GM21447 (cell line): ENCODE measurements at regions not wholly inside any gene's neighbourhood (a gene's known extent, or its start where the extent isn't known, plus 50 kb on each side); places are given as distances from the start of the nearest gene placed in this dataset.

Experiments used
- ATAC-seq: cut with Tn5 transposase; IDR thresholded peaks from one replicate; pipeline ENCODE4 v1.9.1; 2021; ENCODE audit not compliant: unreplicated experiment

DNA sequence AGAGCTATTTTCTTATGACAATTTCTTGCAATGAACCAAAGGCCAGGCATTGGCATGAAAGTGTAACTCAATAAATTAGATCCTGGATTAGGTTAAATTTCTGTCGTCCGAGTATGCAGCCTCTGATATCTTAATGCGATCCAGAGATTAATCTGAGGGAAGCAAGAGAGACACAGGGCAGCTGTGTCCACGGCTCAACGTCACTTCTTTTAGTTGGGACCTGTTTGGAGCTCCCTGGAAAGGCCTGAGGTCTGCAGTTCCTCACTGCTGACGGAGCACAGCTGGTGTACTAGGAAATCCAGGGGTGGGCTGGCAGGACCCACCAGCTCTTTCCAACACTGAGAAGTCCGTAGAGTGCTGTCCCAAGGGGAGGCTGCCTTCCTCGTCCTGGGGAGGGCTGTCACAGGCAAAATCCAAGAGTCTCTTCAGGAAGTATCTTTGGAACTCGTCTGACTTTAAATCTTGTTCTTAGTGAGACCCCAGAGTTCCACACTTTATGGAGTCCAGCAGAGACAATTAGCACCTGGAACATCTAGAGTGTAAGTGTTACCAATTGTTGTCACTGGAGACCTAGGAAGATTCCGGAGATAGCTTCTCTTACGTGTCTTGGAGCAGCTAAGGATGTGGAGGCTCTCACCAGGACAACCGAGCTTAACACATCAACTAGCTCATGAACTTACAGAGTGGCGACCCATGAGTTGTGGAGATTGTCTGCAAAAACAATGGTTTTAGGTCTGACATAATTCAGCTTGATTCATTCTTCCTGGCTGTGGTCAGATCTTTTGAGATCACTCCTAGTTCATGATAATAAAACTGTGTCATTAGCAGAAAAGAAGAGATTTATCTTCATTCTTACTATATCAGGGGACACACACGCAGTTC lies 173.7 kb downstream of the ACKR3 start:
- ATAC-seq = no peak

DNA sequence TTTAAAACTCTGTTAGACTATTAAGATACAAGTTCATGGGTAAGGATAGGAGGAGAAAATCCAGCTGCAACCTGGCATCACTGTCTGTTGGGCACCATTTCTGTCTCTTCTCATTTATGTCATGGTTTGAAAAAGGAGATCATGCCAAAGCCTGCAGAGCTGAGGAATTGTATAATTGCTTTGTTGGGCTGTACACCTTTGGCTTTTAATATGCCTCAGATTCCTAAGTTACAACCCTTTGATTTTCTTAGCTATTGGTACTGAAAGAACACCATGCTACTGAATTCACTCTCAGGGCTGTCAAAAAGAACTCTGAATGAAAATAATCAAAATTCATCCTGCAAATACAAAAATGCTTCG lies 174.3 kb downstream of the ACKR3 start:
- ATAC-seq = no peak

DNA sequence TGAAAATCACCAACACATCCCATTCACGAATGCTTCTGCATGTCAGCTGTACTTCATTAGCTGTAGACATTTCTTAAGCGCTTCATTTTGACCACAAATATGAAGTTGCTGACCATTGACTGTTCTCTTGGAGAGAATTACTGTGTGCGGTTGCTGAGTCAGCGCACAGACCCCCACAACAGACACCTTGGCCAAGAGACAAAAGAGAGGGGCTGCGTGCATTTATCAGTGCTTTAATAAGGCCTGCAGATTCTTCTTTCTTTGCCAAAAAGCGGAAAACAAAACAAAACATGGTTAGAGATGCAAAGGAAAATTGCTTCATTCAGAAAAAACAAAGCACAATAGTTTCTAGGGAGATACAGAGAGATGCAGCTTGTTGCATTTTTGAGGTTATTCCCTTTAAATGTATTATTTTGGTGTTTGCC lies 174.7 kb downstream of the ACKR3 start:
- no peak for ATAC-seq

DNA sequence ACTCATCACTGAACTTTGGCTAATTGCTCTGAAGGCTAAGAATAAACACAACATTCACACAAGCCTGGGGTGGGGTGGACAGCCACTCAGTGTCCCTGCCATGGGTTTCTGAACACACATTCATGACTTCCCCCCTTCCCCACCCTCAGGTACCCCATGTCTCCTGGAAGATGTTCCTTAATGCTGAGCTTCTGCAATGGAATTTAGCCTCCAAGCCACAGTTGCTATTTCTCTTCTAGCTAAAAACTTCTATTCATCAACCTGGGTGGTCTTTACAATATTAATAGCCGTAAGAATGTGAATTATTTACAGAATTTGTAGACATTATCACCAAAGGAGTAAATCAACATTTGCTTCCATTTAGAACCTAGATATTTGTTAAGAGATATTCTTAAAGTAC lies 175.1 kb downstream of the ACKR3 start:
- ATAC-seq = no peak

DNA sequence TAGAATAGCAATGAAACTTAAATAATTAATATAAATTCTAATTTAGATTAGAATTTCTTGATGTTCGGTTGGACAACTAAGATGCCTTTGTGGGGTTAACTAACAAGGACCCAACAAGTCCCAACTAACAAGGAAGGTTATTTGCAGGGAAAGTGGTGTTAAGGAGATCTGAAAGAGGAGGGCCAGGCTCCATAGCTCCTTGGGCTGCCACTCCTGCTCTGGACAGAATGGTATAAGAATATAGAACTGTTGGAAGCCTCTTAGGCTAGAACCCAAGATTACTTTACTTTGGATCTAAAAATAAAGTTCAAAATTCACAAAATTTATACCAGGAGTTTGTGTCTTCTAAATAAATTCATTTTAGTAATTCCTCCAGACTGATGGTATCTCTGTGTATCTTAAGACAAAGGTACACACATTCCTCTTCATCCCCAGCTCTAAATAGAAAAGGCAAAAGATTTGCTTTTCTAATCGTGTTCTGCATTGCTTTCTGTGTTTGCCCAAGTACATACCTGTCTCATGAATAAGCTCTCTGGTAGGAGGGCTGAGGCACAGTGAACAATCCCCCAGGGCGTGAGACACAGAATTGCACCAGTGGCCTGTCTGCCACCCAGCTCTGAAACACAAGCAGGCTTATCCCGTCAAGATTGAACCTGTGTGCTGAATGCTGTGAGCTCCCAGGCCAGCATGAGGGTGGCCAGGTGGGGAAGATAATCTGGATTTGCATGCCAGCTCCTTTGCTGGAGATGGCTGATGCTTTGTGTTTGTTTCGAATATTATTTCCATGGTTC lies 176.0 kb downstream of the ACKR3 start:
- ATAC-seq = no peak

DNA sequence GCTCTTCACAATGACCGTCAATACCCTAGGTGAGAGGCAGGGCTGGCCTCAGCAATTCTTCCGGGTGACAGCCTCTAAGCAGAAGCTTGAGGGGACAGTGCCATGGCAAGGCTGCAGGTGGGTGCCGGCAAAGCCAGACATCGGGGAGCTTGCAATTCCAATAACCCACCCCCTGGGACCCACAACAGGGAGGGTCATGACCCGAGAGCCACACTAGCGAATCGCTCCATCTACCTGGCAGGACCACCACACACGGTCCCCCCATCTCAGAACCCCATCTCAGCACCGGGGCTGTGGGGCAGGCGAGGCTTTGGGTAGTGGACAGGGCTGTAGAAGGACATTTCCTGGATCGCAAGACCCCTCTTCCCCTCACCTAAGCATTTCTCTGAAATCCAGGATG lies 177.2 kb downstream of the ACKR3 start:
- ATAC-seq = no peak

DNA sequence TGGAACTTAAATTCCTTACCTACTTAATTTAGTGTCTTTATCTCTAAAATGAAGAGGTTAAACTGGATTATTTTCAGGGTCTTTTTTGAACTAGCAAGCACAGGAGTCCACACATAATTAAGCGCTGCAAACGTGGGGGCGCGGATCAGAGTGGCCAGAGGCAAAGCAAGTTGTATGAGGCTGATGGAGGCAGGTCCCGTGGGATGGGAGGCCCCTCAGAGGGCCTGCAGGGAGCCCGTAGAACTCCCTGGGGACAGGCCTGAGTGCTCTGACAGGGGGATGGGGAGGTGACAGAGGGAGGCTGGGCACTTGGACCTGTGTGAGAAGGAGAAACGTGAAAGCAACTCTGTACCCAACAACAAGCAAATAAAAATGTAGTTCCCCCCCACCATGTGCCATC lies 177.8 kb downstream of the ACKR3 start:
- no peak for ATAC-seq

DNA sequence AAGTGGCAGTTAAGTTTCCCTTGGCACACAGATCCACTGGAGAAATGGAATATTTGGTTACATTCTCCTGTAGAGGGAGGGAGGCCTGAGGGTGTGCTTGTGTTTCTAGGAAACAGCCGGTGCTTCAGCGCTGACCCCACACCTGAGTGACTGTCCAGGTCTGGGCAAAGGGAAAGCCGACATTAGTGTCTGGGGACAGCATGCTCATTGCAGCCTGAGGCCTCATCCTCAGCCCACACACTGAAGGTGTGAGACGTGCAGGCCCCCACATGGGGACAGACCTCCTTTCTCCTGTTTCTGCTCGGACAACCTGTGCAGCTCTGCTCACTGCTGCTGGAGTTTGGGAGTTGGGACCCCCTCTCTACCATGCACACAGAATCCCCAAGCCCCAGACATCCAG lies 178.3 kb downstream of the ACKR3 start:
- no peak for ATAC-seq

DNA sequence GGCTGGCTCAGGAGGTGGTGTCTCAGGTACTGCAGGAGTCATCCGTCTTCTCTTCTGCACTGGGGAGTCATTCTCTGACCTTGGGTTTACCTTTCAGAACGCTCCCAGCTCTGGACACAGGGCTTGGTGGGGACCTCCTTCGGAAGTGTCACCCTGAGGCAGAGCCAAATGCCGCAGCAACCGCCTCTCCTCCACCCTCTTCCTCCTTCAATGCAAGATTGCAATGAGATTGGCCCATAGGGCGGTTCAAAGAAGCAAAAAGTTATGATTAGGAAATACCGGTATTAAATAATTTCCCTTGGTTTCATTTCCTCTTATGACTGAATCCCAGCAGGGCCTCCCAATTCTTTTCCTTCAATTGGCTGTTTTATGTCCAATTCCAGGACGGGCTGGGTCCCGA lies 178.8 kb downstream of the ACKR3 start:
- ATAC-seq = no peak

DNA sequence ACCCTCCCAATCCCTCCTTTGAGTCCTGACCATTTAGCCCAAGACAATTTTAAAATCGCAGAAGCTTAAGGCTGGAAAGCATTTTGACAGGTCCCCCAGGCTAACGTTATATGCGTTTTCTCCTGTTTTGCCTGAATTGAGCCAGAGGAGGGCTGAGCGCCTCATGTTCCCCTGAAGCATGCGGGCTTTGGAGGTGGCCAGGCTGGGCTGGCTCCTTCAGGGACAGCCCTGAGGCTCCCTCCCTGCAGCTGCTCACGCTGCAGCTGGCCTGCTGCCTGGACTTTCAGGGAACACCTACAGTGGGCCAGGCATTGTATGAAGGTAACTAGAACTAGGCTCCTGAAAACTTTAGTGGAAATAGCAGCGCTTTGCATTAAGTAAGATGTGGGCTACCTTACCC lies 179.2 kb downstream of the ACKR3 start:
- ATAC-seq = no peak

DNA sequence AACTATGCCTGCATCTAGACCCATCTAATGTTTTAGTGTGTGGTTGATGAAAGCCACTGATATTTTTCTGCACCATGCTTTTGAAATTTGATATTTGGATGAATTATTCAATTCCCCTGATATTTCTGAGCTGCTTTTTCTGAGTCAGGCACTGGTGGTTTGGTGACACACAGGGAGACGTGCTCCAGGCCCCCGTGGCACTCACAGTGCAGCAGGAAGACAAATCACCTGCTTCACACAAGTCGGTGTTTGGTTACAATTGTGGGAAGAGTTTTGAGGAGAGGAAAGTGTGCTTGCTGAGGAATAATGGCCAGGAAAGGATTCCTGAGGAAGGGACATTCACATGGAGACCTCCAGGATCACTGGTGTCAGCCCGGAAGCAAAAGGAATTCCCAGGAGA lies 179.7 kb downstream of the ACKR3 start:
- ATAC-seq = no peak

DNA sequence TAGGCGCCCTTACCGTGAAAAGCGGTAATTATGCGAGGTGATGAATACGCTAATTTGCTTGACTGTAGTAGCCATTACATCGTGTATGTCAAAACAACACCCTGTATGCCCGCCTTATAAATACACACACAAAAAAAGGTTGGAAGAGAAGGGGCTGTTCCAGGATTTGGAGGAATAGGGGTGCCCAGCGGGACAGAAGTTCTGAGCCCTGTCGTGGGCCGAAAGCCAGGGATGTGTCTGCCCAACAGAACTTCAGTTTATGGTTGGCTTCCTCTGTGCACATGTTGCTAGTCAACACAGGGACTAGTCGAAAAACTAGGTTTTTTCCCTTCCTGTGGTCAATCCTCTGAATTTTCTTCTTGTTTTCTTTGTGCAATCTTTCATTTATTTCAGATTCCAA lies 182.5 kb downstream of the ACKR3 start:
- no peak for ATAC-seq

DNA sequence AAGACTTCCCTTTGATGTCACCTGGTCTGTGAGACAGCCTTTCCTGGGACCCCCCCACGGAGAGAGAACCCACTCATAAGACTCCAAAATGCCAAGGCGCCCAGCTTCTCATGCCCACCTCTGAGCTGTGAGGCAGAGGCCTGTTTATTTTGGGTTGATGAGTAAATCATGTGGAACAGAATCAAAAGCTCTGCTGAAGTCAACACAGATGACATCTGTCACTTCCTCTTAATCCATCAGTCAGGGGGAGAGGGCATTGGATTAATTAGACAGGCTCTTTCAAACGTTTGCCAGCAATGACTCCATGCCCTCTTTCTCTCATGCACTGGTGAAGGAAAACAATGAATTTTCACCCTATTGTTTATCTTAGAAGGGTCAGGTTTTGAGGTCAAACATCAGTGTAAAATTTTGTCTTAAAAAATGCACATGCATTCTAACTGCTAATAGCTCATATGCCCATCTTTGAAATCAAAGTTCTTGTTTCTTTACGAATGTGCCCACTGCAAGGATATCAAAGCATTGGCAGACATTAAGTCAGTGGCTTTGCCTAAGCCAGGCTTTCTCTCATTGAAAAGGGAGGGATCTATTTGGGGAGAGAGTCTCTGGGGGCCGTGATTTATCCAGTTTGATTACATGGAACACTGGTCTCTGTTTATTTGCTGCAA lies 184.1 kb downstream of the ACKR3 start:
- ATAC-seq = no peak

DNA sequence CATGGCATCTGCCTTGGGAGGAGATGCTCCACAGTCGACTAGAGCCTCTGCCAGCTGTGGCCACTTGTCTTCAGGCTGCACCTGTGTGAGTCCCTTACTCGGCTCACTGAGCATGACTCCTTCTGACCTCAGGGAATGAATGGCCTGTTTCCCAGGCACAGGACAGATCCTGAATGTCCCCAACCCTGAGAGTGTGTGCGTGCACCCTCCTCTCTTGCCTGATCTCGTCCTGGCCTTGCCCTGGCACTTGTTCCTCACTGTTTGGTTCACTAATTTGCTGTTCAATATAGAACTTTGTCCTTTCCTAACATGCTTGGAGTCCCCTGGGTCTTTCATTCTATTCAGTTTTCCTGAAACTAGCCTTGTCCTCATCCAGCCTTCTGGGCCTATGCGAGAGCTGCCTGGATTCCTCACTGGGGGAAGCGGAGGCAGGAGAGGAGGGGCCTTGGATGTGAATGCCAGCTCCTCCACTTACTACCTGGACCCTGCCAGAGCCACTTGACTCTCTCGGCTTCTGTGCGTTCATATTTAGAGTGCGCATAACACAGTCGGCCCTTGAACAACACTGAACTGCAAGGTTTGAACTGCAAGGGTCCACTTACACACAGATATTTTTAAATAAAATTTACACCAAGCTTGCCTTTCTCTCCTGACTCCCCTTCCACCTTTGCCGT lies 184.8 kb downstream of the ACKR3 start:
- no peak for ATAC-seq

DNA sequence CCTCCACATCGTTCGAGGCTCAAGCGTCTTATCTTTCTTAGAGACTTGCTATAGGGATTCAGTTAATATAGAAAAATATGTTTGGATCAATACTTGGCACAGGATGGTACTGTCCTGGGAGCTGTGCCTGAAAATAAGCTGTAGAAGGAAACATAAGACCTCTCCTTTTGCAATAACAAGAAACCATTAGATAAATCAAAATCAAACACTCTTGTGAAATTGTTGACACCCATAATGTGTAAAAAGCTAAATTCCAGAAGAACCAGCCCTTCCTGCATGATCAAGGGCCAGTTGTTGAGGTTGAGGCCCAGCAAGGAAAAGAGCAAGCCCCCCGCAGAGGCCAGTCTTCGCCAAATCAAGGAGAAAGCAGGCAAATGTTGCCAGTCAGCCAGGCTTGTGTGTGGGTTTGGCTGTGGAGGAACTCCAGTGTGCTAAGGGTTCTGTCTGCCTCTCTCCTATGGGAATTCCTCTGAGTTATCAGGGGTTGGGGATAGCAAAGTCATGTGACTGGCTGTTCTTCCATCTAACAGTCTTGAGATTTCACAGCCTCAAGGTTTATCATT lies 185.7 kb downstream of the ACKR3 start:
- ATAC-seq = no peak

DNA sequence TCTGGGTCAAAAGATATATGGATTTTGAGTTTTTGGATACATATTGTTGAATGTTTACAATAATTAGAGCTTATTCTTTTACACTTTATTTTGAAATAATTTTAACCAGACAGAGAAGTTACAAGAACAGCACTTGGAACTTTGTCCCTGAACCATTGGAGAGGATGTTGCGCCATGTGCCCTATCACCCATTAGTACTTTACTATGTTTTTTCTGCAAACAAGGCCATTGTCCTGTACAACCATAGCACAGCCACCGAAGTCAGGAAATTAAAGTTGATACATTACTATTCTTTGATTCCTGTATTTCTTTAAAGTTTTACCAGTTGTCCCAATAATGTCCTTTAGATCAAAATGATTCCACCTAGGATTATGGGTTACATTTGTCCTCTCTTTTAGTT lies 188.8 kb downstream of the ACKR3 start:
- ATAC-seq = no peak

DNA sequence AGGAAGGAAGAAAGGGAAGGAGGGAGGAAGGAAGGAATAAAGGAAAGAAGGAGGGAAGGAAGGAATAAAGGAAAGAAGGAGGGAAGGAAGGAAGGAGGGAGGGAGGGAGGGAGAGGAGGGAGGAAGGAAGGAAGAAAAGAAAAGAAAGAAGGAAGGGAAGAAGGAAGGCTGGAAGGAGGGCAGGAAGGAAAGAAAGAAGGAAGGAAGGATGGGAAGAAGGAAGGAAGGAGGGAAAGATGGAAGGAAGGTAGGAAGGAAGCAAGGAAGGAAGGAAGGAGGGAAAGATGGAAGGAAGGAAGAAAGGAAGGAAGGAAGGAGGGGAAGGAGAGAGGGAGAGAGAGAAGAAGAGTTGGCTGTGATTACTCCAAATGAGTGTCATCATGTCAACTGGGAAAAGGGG lies 190.6 kb downstream of the ACKR3 start:
- ATAC-seq = no peak

DNA sequence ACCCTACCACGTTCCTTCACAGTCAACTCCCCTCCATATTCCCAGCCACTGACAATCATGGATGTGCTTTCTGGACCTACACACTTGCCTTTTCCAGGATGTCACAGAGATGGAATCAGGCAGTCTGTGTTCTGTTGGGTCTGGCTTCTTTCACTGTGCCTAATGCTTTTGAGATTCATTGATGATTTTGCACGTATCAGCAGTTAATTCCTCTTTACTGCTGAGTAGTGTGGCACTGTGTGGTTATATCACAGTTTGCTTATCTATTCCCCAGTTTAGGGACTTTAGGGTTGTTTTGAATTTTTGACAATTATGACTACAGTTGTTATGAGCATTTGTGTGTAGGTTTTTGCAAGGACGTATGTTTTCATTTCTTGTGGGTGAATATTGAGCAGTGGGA lies 191.7 kb downstream of the ACKR3 start:
- ATAC-seq = no peak

DNA sequence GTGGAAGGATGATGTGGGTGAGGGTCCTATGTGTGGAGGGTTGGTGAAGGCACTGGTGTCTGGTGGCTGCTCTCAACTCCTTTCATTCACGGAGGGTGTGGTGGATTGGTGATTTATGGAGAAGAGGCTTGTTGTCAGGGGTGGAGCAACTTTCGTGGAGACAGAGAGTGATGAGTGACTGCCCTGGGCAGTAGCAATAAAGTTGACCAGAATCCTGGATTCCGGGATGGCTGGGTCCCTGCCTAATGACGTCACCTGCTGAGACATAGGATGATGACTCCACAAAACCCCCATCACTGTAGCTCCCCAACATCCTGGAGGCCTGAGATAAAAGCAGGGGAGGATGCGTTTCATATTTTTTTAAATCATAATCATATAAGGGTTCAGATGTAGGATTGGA lies 193.0 kb downstream of the ACKR3 start:
- no peak for ATAC-seq

DNA sequence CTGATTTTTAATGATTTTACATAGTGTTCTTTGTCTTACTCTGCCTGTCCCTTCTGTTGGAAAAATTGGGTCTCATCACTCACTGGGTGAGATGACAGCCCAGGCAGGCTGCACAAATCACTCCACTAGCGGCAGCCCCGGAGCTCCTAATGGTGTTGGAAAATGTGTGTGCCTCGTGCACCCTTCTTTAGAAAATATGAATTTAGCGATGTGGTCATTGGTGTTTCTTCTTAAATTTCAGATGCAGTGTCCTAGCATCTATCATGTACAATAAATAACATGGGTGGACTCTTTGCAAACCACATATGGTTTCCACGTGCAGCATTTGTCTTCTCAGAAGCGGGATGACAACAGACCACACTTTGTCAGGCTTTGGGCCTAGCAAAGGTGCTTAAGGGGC lies 194.2 kb downstream of the ACKR3 start:
- no peak for ATAC-seq

DNA sequence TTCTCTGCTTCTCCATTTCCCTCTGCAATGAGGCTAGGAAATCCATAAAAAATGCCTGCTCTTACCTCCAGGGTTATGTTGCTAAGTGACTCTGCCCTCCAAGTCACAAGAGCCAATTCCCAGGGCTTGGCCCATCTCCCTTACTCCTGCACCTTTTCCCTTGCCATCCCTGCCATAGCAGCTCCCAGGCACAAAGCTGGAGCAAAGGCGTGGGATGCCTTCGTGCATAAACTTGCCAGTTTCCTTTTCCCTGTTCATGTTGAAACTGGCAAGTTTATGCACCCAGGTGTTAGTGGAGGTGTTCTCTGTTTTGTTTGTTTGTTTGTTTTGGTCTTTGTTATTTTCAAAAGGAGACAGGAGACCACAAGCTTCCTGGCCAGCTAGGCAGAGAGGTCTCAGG lies 195.1 kb downstream of the ACKR3 start:
- no peak for ATAC-seq
